ENCODE measurements at regions not wholly inside any gene's neighbourhood (a gene's known extent, or its start where the extent isn't known, plus 50 kb on each side); places are given as distances from the start of the nearest gene placed in this dataset.

- TF ChIP-seq, protein P1, sequence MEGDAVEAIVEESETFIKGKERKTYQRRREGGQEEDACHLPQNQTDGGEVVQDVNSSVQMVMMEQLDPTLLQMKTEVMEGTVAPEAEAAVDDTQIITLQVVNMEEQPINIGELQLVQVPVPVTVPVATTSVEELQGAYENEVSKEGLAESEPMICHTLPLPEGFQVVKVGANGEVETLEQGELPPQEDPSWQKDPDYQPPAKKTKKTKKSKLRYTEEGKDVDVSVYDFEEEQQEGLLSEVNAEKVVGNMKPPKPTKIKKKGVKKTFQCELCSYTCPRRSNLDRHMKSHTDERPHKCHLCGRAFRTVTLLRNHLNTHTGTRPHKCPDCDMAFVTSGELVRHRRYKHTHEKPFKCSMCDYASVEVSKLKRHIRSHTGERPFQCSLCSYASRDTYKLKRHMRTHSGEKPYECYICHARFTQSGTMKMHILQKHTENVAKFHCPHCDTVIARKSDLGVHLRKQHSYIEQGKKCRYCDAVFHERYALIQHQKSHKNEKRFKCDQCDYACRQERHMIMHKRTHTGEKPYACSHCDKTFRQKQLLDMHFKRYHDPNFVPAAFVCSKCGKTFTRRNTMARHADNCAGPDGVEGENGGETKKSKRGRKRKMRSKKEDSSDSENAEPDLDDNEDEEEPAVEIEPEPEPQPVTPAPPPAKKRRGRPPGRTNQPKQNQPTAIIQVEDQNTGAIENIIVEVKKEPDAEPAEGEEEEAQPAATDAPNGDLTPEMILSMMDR (conservative IDR thresholded peaks at IDR 0.05) = peak; percentile 74
- Mint-ChIP-seq H3K9me3 (no peaks in the 10 kb centered on the region), H3K27ac (no peak overlapping the region), H3K27me3 (ENCODE audit: insufficient read depth) (no peaks in the 10 kb centered on the region), H3K4me1 (no peaks in the 10 kb centered on the region), H3K4me3 (no peak overlapping the region), H3K36me3 (ENCODE audit: low read depth) (no peaks in the 10 kb centered on the region)
- peak; percentile 93 for DNase-seq
- WGBS, 2 experiments (ENCODE audit: insufficient coverage in 1 of 2, insufficient read length in 1 of 2) = 84 to 100% methylated on average over 2 to 3 of the region's 3 CpGs
- Histone ChIP-seq H3K27me3 (ENCODE audit: control insufficient read depth, insufficient read depth, low read length, poor library complexity, severe bottlenecking) (no peaks in the 10 kb centered on the region), H3K9me3 (ENCODE audit: control insufficient read depth, low read length) (no peaks in the 10 kb centered on the region), H3K4me1 (ENCODE audit: control insufficient read depth, insufficient read depth, low read length) (no peaks in the 10 kb centered on the region), H3K4me3 (ENCODE audit: low read length) (no peak overlapping the region), H3K36me3 (ENCODE audit: control insufficient read depth, insufficient read depth, low read length) (no peaks in the 10 kb centered on the region), H3K9ac (ENCODE audit: extremely low read depth, low read length, poor library complexity, severe bottlenecking) (no peak overlapping the region), H3K27ac (ENCODE audit: low read depth, low read length) (no peak overlapping the region)
These were observed 108.6 kb downstream of the ACER2 start for GRCh38 chr9:19517202-19517942.

DNA sequence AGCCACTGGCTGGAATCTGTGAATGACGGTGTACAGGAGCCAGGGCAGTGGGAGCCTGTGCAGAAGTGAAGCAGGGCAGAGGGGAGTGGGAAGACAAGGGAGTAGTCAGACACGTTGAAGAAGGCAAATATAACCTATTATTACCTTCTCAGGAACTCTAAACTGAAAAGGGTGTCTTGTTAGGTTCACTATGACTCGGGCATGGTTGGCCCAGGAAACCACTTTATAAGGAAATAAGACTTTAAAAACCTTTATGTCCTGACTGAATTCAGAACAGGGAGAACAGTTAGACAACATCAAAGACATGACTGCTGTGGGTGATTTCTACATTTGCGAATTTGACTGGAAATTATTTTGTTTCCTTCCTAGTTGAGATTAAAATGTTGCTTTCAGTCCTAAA is 107.5 kb downstream of the ACER2 start:
- Mint-ChIP-seq H3K36me3 (ENCODE audit: low read depth) (no peaks in the 10 kb centered on the region), H3K4me3 (no peak overlapping the region), H3K9me3 (no peaks in the 10 kb centered on the region), H3K4me1 (no peaks in the 10 kb centered on the region), H3K27me3 (ENCODE audit: insufficient read depth) (no peaks in the 10 kb centered on the region), H3K27ac (no peak overlapping the region)
- H3K9me3 ChIP-seq (ENCODE audit: control insufficient read depth, low read length) = no peaks in the 10 kb centered on the region
- H3K9ac ChIP-seq (ENCODE audit: extremely low read depth, low read length, poor library complexity, severe bottlenecking) = no peak overlapping the region
- H3K36me3 ChIP-seq (ENCODE audit: control insufficient read depth, insufficient read depth, low read length) = no peaks in the 10 kb centered on the region
- no peak overlapping the region for H3K27ac ChIP-seq (ENCODE audit: low read depth, low read length)
- no peaks in the 10 kb centered on the region for H3K27me3 ChIP-seq (ENCODE audit: control insufficient read depth, insufficient read depth, low read length, poor library complexity, severe bottlenecking)
- TF ChIP-seq, protein P1 (conservative IDR thresholded peaks at IDR 0.05) = no peak
- no peak overlapping the region for H3K4me3 ChIP-seq (ENCODE audit: low read length)
- 80 to 91% methylated on average over 4 of the region's 4 CpGs for WGBS, 2 experiments (ENCODE audit: insufficient coverage in 1 of 2, insufficient read length in 1 of 2)
- DNase-seq = no peak
- no peaks in the 10 kb centered on the region for H3K4me1 ChIP-seq (ENCODE audit: control insufficient read depth, insufficient read depth, low read length)

DNA sequence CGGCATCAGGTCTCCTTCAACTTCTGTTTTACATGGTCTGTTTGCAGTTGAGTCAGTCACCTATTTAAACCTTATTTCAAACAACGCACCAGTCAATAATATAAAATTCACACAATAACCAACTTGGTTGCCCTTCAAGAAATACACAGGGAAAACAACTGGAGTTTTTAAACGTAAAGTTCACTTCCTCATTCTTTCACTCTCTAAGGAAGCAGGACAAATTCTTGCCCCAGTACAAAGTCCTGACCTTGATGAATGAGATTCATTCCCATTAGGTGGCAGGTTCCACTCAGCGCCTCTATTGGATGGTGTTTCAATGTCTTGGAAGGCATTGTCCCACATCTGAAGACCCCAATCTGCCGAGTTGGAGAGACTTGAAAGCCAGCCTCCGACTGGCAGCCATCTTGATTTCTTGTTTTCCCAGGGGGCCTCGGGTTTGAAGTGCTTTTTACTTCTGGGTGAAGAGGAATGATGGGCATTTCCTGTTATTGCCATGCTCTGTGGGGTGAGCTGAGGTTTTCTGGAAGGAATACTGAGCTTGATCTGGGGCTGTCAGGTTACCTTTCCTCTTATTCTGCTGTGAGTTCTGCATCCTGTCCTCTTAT is 105.0 kb downstream of the ACER2 start:
- H3K4me1 Mint-ChIP-seq = peaks cover 3% of the 10 kb centered on the region
- DNase-seq = no peak
- H3K27me3 Mint-ChIP-seq (ENCODE audit: insufficient read depth) = no peaks in the 10 kb centered on the region
- 90 to 100% methylated on average over 3 to 7 of the region's 7 CpGs for WGBS, 2 experiments (ENCODE audit: insufficient coverage in 1 of 2, insufficient read length in 1 of 2)
- no peaks in the 10 kb centered on the region for H3K9me3 ChIP-seq (ENCODE audit: control insufficient read depth, low read length)
- no peaks in the 10 kb centered on the region for H3K27me3 ChIP-seq (ENCODE audit: control insufficient read depth, insufficient read depth, low read length, poor library complexity, severe bottlenecking)
- no peak overlapping the region for H3K27ac Mint-ChIP-seq
- H3K4me3 ChIP-seq (ENCODE audit: low read length) = no peak overlapping the region
- TF ChIP-seq, protein P1 (conservative IDR thresholded peaks at IDR 0.05) = no peak
- H3K9ac ChIP-seq (ENCODE audit: extremely low read depth, low read length, poor library complexity, severe bottlenecking) = no peak overlapping the region
- H3K36me3 ChIP-seq (ENCODE audit: control insufficient read depth, insufficient read depth, low read length) = no peaks in the 10 kb centered on the region
- no peaks in the 10 kb centered on the region for H3K4me1 ChIP-seq (ENCODE audit: control insufficient read depth, insufficient read depth, low read length)
- H3K36me3 Mint-ChIP-seq (ENCODE audit: low read depth) = no peaks in the 10 kb centered on the region
- H3K4me3 Mint-ChIP-seq = no peak overlapping the region
- no peaks in the 10 kb centered on the region for H3K9me3 Mint-ChIP-seq
- H3K27ac ChIP-seq (ENCODE audit: low read depth, low read length) = no peak overlapping the region

All from endodermal cell (in vitro differentiated cells).